Astrocyte (in vitro differentiated cells and primary cell): ENCODE measurements at regions not wholly inside any gene's neighbourhood (a gene's known extent, or its start where the extent isn't known, plus 50 kb on each side); places are given as distances from the start of the nearest gene placed in this dataset.

Source experiments
- DNase-seq: peaks from one replicate; pipeline ENCODE4 v3.0.0-alpha.2; 2010; ENCODE audit warnings: low read depth
- FAIRE-seq: peaks from 2 replicates; lab custom pipeline; 2011; peaks lifted over from hg19 to GRCh38; lab: Jason Lieb, UNC
- H2AFZ ChIP-seq: 2 replicates; pipeline ENCODE4 v1.6.0; 2012; ENCODE audit warnings: low read depth, low read length, inconsistent platforms
- H3K27ac ChIP-seq: 2 replicates; pipeline ENCODE4 v1.5.1; 2011; ENCODE audit warnings: low read depth, low read length, inconsistent platforms
- H3K27me3 ChIP-seq: 2 replicates; pipeline ENCODE4 v1.6.0; 2011; ENCODE audit warnings: low read length, inconsistent platforms; ENCODE audit not compliant: insufficient read depth
- H3K36me3 ChIP-seq: 2 replicates; pipeline ENCODE4 v1.5.1; 2011; ENCODE audit warnings: low read length, inconsistent platforms; ENCODE audit not compliant: insufficient read depth
- H3K4me1 ChIP-seq: 2 replicates; pipeline ENCODE4 v1.5.1; 2011; ENCODE audit warnings: low read length, inconsistent platforms; ENCODE audit not compliant: insufficient read depth
- H3K4me2 ChIP-seq: 2 replicates; pipeline ENCODE4 v1.6.0; 2012; ENCODE audit warnings: low read length, inconsistent platforms
- H3K4me3 ChIP-seq: 2 replicates; pipeline ENCODE4 v1.5.1; 2011; ENCODE audit warnings: low read depth, mild to moderate bottlenecking, low read length, inconsistent platforms; ENCODE audit not compliant: insufficient read depth
- H3K79me2 ChIP-seq: 2 replicates; pipeline ENCODE4 v1.6.0; 2012; ENCODE audit warnings: mild to moderate bottlenecking, low read length, inconsistent platforms; ENCODE audit not compliant: insufficient read depth
- H3K9ac ChIP-seq: 2 replicates; pipeline ENCODE4 v1.6.0; 2012; ENCODE audit warnings: mild to moderate bottlenecking, low read length, inconsistent platforms
- H3K9me3 ChIP-seq: 2 replicates; pipeline ENCODE4 v1.5.1; 2012; ENCODE audit warnings: low read depth, mild to moderate bottlenecking, low read length, inconsistent platforms; ENCODE audit not compliant: insufficient read depth
- H4K20me1 ChIP-seq: 2 replicates; pipeline ENCODE4 v1.6.0; 2012; ENCODE audit warnings: low read length, inconsistent platforms; ENCODE audit not compliant: insufficient read depth
- H3K27ac Mint-ChIP-seq: one replicate; pipeline ENCODE4 v1.8.0; 2021; ENCODE audit warnings: mild to moderate bottlenecking, mixed read lengths; ENCODE audit not compliant: unreplicated experiment
- H3K27me3 Mint-ChIP-seq: one replicate; pipeline ENCODE4 v1.8.0; 2021; ENCODE audit warnings: low read depth, mixed read lengths; ENCODE audit not compliant: unreplicated experiment
- H3K36me3 Mint-ChIP-seq: one replicate; pipeline ENCODE4 v1.8.0; 2021; ENCODE audit warnings: low read depth, mixed read lengths; ENCODE audit not compliant: unreplicated experiment
- H3K4me1 Mint-ChIP-seq: one replicate; pipeline ENCODE4 v1.8.0; 2021; ENCODE audit warnings: low read depth, mixed read lengths; ENCODE audit not compliant: unreplicated experiment
- H3K4me3 Mint-ChIP-seq: one replicate; pipeline ENCODE4 v1.8.0; 2021; ENCODE audit warnings: mild to moderate bottlenecking, moderate library complexity, mixed read lengths; ENCODE audit not compliant: unreplicated experiment
- H3K9me3 Mint-ChIP-seq: one replicate; pipeline ENCODE4 v1.8.0; 2021; ENCODE audit warnings: mild to moderate bottlenecking, mixed read lengths; ENCODE audit not compliant: unreplicated experiment
- CTCF ChIP-seq: IDR thresholded peaks from 2 replicates; pipeline ENCODE4 v1.5.1; 2011; ENCODE audit warnings: low read depth, mild to moderate bottlenecking, inconsistent platforms, low read length, moderate library complexity; ENCODE audit not compliant: insufficient read depth
- EZH2 ChIP-seq: IDR thresholded peaks from 2 replicates; pipeline ENCODE4 v1.6.1; 2012; ENCODE audit warnings: mild to moderate bottlenecking, low read length, inconsistent platforms; ENCODE audit not compliant: insufficient read depth

- Histone ChIP-seq H4K20me1 (no peaks in the 10 kb centered on the region), H3K27me3 (peaks cover 2% of the 10 kb centered on the region), H2AFZ (no peak overlapping the region), H3K36me3 (no peaks in the 10 kb centered on the region), H3K4me2 (no peak overlapping the region), H3K27ac (no peak overlapping the region), H3K79me2 (no peaks in the 10 kb centered on the region), H3K4me3 (no peak overlapping the region), H3K9me3 (no peaks in the 10 kb centered on the region), H3K4me1 (no peaks in the 10 kb centered on the region), H3K9ac (no peak overlapping the region)
- no peaks in the 10 kb centered on the region for H3K4me1 Mint-ChIP-seq
- peaks cover 7% of the 10 kb centered on the region for H3K27me3 Mint-ChIP-seq
- FAIRE-seq (no peak), DNase-seq (no peak)
- TF ChIP-seq EZH2, result no peak
- TF ChIP-seq CTCF, result no peak
- H3K27ac Mint-ChIP-seq, result no peak overlapping the region
- H3K4me3 Mint-ChIP-seq, result no peak overlapping the region
- peaks cover 2% of the 10 kb centered on the region for H3K9me3 Mint-ChIP-seq
- H3K36me3 Mint-ChIP-seq, result no peaks in the 10 kb centered on the region
Measured at GRCh38 chr9:85155352-85155751, 485.8 kb downstream of the NTRK2 start.

- no peaks in the 10 kb centered on the region for H3K36me3 Mint-ChIP-seq
- Histone ChIP-seq H3K4me1 (no peaks in the 10 kb centered on the region), H3K36me3 (no peaks in the 10 kb centered on the region), H4K20me1 (no peaks in the 10 kb centered on the region), H3K4me2 (no peak overlapping the region), H2AFZ (no peak overlapping the region), H3K4me3 (no peak overlapping the region), H3K27me3 (no peaks in the 10 kb centered on the region), H3K9me3 (no peaks in the 10 kb centered on the region), H3K9ac (no peak overlapping the region), H3K27ac (no peak overlapping the region), H3K79me2 (no peaks in the 10 kb centered on the region)
- H3K4me1 Mint-ChIP-seq, result no peaks in the 10 kb centered on the region
- DNase-seq (no peak), FAIRE-seq (no peak)
- peaks cover 2% of the 10 kb centered on the region for H3K9me3 Mint-ChIP-seq
- peaks cover 11% of the 10 kb centered on the region for H3K27me3 Mint-ChIP-seq
- no peak overlapping the region for H3K4me3 Mint-ChIP-seq
- no peak for TF ChIP-seq CTCF
- TF ChIP-seq EZH2, result no peak
- H3K27ac Mint-ChIP-seq, result no peak overlapping the region
Measured at GRCh38 chr9:85151741-85152140, 482.2 kb downstream of the NTRK2 start.

- H3K27me3 Mint-ChIP-seq, result peaks cover 11% of the 10 kb centered on the region
- H3K27ac ChIP-seq, result no peak overlapping the region
- DNase-seq (no peak), FAIRE-seq (no peak)
- no peak overlapping the region for H2AFZ ChIP-seq
- no peak overlapping the region for H3K27ac Mint-ChIP-seq
- H3K9ac ChIP-seq, result no peak overlapping the region
- no peaks in the 10 kb centered on the region for H3K36me3 ChIP-seq
- no peaks in the 10 kb centered on the region for H3K36me3 Mint-ChIP-seq
- H3K4me1 ChIP-seq, result no peaks in the 10 kb centered on the region
- H3K4me3 Mint-ChIP-seq, result no peak overlapping the region
- H3K79me2 ChIP-seq, result no peaks in the 10 kb centered on the region
- no peak for TF ChIP-seq EZH2
- TF ChIP-seq CTCF, result no peak
- H4K20me1 ChIP-seq, result no peaks in the 10 kb centered on the region
- no peak overlapping the region for H3K4me2 ChIP-seq
- H3K9me3 ChIP-seq, result no peaks in the 10 kb centered on the region
- H3K27me3 ChIP-seq, result no peaks in the 10 kb centered on the region
- H3K4me3 ChIP-seq, result no peak overlapping the region
- H3K4me1 Mint-ChIP-seq, result no peaks in the 10 kb centered on the region
- peaks cover 2% of the 10 kb centered on the region for H3K9me3 Mint-ChIP-seq
Measured at GRCh38 chr9:85151162-85151561, 481.6 kb downstream of the NTRK2 start.
